Spinal cord (tissue), 9 donors: ENCODE measurements at regions not wholly inside any gene's neighbourhood (a gene's known extent, or its start where the extent isn't known, plus 50 kb on each side); places are given as distances from the start of the nearest gene placed in this dataset.

Experiments
- DNase-seq, 6 donors: peaks; one replicate each; pipeline versions ENCODE4 v3.0.0 to v3.0.0-alpha.2; 2013 to 2015; ENCODE audit warnings: low spot score in 6 of 6, low read depth in 4 of 6
- H3K27ac ChIP-seq: one replicate; pipeline ENCODE4 v1.5.1; 2013; ENCODE audit warnings: low read depth, low read length, control low read depth
- H3K27me3 ChIP-seq: one replicate; pipeline ENCODE4 v1.6.1; 2013; ENCODE audit warnings: low read length; ENCODE audit not compliant: control insufficient read depth, insufficient read depth
- H3K36me3 ChIP-seq: one replicate; pipeline ENCODE4 v1.6.1; 2013; ENCODE audit warnings: low read length; ENCODE audit not compliant: control insufficient read depth, insufficient read depth
- H3K4me1 ChIP-seq: one replicate; pipeline ENCODE4 v1.6.1; 2013; ENCODE audit warnings: low read length; ENCODE audit not compliant: control insufficient read depth, insufficient read depth
- H3K4me3 ChIP-seq: one replicate; pipeline ENCODE4 v1.5.1; 2013; ENCODE audit warnings: low read depth, low read length, control low read depth
- H3K9me3 ChIP-seq: one replicate; pipeline ENCODE4 v1.6.1; 2013; ENCODE audit warnings: low read length; ENCODE audit not compliant: control insufficient read depth, insufficient read depth
- WGBS: methylation state at CpG from one replicate; pipeline ENCODE4 v1.1.5; 2013; ENCODE audit warnings: missing lambda C conversion rate; ENCODE audit not compliant: insufficient coverage; 5-methylcytosine and 5-hydroxymethylcytosine counted together
- donor health status: healthy.

DNA sequence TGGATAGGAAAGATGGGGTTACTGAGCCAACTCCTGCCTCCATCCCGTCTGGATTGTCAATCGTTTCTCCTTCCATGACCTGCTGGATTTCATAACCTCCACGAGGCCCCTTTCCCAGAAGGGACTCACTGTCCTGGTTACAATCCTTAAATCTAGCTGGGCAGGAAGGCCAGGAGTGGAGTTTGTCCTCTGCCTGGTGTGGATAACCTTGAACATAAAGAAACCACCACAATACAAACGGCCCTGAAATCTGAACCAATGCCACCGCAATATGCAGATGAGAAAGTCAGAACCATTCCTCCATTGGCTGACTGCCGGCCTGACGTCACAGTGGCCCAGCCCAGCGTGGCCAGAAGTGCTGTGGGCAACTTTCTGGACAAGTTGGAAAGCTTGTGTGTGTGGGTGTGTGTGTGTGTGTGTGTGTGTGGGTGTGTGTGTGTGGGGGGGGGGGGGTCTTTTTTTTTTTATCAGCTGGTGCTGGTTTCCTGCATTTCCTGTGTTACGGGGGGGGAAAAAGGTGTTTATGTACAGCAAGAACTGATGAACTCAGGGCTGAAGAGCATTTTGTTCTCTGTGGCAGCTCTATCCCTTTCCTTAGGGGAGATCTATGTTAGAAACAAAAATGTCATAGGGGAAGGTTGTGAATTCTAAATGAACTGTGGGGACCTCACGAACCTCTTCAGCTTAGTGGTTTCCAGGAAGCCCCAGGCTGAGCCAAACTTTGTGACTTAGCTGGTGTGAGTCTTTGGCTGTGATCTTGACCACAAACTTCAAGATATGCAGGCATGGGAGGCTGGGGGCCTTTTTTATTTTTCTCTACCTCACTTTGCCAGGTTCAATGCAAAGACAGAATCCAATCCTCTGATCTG lies 81.6 kb upstream of the MED13L start:
- Histone ChIP-seq H3K27ac (peak overlapping the region; percentile 95), H3K36me3 (no peaks in the 10 kb centered on the region), H3K4me3 (peak overlapping the region; percentile 18), H3K27me3 (no peaks in the 10 kb centered on the region), H3K9me3 (no peaks in the 10 kb centered on the region), H3K4me1 (peaks cover 12% of the 10 kb centered on the region)
- 4% methylated on average over 4 of the region's 10 CpGs for WGBS
- peak; percentile 74 to 97 (median 81) for DNase-seq

DNA sequence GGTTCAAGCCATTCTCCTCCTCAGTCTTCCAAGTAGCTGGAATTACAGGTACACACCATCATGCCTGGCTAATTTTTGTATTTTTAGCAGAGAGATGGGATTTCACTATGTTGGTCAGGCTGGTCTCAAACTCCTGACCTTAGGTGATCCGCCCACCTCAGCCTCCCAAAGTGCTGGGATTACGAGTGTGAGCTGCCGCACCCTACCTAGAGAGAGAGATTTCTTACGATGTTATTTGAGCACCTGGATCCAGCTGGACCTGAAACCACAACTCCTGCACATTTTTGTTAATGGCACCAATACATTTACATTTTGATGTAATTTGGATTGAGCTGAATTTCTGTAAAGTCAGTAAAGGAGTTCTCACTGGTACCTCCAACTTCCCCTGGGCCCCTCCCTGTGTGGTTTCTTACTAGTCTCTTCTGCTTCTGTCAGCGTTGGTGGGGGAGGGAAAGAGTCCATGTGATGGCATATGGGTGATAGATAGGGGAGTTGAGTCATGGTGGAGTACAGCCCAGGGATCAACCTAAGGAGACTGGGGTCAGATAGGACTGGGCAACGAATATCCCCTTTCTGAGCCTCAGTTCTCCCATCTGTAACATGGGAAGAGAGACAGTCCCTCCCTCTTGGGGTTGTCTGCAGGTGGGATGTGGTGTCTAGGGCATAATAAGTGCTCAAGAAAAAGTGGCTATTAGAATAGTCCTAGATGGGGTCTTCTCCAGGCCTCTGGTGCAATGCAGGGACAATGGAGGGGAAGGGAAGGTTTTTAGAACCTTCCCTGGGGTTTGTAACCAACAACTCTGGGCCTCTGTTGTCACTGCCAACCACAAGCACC lies 83.3 kb upstream of the MED13L start:
- Histone ChIP-seq H3K27me3 (no peaks in the 10 kb centered on the region), H3K4me3 (no peak overlapping the region), H3K9me3 (no peaks in the 10 kb centered on the region), H3K4me1 (peaks cover 13% of the 10 kb centered on the region), H3K27ac (no peak overlapping the region), H3K36me3 (no peaks in the 10 kb centered on the region)
- 100% methylated on average over 3 of the region's 6 CpGs for WGBS
- DNase-seq = no peak

GRCh38 chr12:116361414-116362223 lies 84.1 kb upstream of the MED13L start:
- Histone ChIP-seq H3K4me3 (no peak overlapping the region), H3K36me3 (no peaks in the 10 kb centered on the region), H3K9me3 (no peaks in the 10 kb centered on the region), H3K4me1 (peaks cover 21% of the 10 kb centered on the region), H3K27me3 (no peaks in the 10 kb centered on the region), H3K27ac (no peak overlapping the region)
- peak in 1 of 6 donors; percentile 41 for DNase-seq
- WGBS = 87% methylated on average over 17 of the region's 19 CpGs

GRCh38 chr12:116365114-116365513 lies 87.6 kb upstream of the MED13L start:
- no peak for DNase-seq
- no peaks in the 10 kb centered on the region for H3K27me3 ChIP-seq
- H3K36me3 ChIP-seq = no peaks in the 10 kb centered on the region
- H3K4me1 ChIP-seq = peaks cover 10% of the 10 kb centered on the region
- no peak overlapping the region for H3K4me3 ChIP-seq
- no CpG with 5 or more reads among the region's 2 CpGs for WGBS
- H3K9me3 ChIP-seq = no peaks in the 10 kb centered on the region
- H3K27ac ChIP-seq = no peak overlapping the region

DNA sequence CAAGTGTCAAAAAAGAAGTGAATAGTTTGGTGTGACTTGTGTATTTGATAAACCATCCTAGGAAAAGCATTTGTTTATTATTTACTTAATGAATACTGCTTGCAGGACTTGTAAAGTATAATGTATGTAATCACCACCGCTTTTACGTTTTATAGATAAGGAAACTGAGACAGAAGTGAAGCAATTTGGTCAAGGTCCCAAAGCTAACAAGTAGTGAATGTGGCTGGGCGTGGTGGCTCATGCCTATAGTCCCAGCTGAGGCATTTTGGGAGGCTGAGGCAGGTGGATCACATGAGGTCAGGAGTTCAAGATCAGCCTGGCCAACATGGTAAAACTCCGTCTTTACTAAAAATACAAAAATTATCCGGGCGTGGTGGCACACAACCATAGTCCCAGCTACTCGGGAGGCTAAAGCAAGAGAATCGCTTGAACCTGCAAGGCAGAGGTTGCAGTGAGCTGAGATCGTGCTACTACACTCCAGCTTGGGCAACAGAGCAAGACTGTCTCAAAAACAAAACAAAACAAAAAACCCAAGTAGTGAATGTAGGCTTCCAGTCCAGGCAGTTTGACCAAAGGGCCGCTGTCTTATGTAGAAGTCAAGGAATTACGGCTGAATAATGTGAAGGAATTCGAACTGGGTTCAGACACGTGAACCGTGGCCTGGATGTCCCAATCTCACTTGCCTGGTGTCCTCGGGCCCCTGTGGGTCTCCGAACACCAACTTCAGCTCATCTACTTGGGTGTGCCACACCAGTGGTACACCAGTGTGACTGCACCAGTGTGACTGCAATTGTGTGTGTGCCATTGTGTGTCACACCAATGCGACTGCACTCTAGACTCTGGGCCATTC lies 88.3 kb upstream of the MED13L start:
- H3K4me1 ChIP-seq = peaks cover 10% of the 10 kb centered on the region
- no peaks in the 10 kb centered on the region for H3K9me3 ChIP-seq
- H3K27ac ChIP-seq = no peak overlapping the region
- H3K36me3 ChIP-seq = no peaks in the 10 kb centered on the region
- no peak overlapping the region for H3K4me3 ChIP-seq
- DNase-seq = no peak
- 92% methylated on average over 16 of the region's 17 CpGs for WGBS
- no peaks in the 10 kb centered on the region for H3K27me3 ChIP-seq

DNA sequence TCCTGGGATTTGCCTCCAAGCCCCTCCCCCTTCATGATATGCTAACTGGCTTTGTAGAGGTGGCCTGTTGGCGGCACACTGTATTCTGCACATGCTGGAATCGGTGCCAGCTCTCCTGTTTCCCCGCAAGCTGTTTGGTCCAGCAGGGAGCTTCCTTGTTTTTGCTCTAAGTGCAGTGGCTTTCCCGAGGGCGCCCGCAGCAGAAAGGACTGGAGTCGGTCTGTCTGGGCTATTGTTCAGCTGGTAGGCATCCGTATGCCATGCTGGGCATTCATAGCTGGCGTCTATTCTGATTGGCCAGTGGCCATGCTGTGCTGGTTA lies 88.9 kb upstream of the MED13L start:
- 11% methylated on average over 8 of the region's 9 CpGs for WGBS
- DNase-seq = peak in 2 of 6 donors; percentile 76 to 85

DNA sequence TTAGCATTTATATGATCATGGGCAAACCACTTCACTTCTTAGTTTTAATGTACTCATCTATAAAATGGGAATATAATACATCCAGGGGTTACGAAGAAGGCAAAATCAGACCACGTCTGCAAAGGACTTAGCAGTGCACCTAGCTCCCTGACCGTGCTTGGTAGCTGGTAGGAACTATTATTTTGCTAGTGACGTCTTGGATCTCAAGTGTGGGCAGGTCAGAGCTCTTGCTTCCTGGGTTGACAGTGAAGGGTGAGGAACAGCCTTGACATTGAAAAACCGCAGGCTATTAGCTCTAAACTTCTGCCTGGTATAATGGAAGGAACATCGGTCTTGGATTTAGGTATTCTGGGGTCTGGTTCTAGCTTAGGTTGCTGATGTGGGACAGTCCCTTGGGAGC lies 89.3 kb upstream of the MED13L start:
- H3K4me1 ChIP-seq = peaks cover 10% of the 10 kb centered on the region
- no peaks in the 10 kb centered on the region for H3K36me3 ChIP-seq
- DNase-seq = no peak
- 78% methylated on average over 5 of the region's 6 CpGs for WGBS
- no peaks in the 10 kb centered on the region for H3K27me3 ChIP-seq
- H3K9me3 ChIP-seq = no peaks in the 10 kb centered on the region
- no peak overlapping the region for H3K4me3 ChIP-seq
- no peak overlapping the region for H3K27ac ChIP-seq

More for the DNA sequence above, 88.9 kb upstream of the MED13L start:
- Histone ChIP-seq H3K4me1 (peaks cover 10% of the 10 kb centered on the region), H3K36me3 (no peaks in the 10 kb centered on the region), H3K27ac (no peak overlapping the region), H3K9me3 (no peaks in the 10 kb centered on the region), H3K27me3 (no peaks in the 10 kb centered on the region), H3K4me3 (no peak overlapping the region)

- no peaks in the 10 kb centered on the region for H3K27me3 ChIP-seq
- no peaks in the 10 kb centered on the region for H3K9me3 ChIP-seq
- 72% methylated on average over 11 of the region's 16 CpGs for WGBS
- H3K36me3 ChIP-seq = no peaks in the 10 kb centered on the region
- H3K4me3 ChIP-seq = no peak overlapping the region
- H3K4me1 ChIP-seq = peaks cover 19% of the 10 kb centered on the region
- H3K27ac ChIP-seq = no peak overlapping the region
- no peak for DNase-seq
These were observed 91.0 kb upstream of the MED13L start for GRCh38 chr12:116368196-116369194.
